Activated CD4-positive, alpha-beta T cell treated with anti-CD3 and anti-CD28 coated beads for 4 hours (primary cell): ENCODE measurements at regions not wholly inside any gene's neighbourhood (a gene's known extent, or its start where the extent isn't known, plus 50 kb on each side); places are given as distances from the start of the nearest gene placed in this dataset.

ENCODE experiments used
- DNase-seq, 2 donors: peaks; one replicate each; pipeline ENCODE4 v3.0.0-alpha.2; 2020

- DNase-seq = no peak
Observed at GRCh38 chr5:110134963-110135935, 445.5 kb downstream of the MAN2A1 start.

DNA sequence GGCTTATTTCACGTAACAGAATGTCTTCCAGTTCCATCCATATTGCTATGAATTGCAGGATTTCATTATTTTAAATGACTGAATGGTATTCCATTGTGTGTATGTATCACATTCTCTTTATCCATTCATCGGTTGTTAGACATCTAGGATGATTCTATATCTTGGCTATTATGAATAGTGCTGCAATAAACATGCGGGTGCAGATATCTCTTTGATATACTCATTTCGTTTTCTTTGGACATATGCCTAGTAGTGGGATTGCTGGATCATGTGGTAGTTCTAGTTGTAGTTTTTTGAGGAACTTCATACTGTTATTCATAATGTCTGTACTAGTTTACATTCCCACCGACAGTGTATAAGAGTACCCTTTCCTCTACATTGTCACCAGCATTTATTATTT is 460.5 kb downstream of the MAN2A1 start:
- no peak for DNase-seq

GRCh38 chr5:110159202-110159601 is 469.5 kb downstream of the MAN2A1 start:
- no peak for DNase-seq

GRCh38 chr5:110161162-110161561 is 471.4 kb downstream of the MAN2A1 start:
- no peak for DNase-seq

DNA sequence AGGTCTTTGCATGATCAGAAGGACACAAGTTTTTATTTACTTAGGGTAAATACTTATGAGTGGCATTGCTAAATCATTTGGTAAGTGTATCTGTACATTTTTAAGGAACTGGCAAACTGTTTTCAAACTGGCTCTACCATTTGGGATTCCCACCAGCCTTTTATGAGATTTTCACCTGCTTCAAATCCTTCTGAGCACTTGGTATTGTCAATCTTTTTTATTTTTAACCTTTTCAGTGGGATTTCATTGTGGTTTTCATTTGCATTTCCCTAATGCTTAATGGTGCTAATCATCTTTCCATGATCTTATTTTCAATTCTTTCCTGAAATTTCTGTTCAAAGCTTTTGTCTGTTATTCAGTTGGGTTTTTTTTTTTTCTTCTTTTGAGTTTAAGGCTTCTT is 475.6 kb downstream of the MAN2A1 start:
- no peak for DNase-seq

DNA sequence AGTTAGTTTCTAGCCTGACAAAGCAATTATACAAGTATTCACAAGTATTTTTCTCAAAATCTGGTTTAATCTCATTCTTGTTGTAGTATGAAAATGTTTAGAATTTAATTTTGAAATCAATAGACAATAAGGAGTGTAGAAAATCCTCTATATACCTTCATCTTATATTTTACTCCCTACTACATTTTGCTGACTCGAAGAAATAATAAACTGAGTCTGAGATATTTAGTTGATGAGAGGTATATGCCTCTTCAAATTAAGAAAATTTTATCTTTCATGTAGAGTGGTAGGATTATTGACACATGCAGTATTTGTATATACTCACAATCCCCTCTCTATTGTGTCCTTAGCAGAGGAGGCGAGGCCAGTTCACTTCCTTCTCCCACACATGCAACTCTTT is 477.7 kb downstream of the MAN2A1 start:
- no peak for DNase-seq

- no peak for DNase-seq
Observed at GRCh38 chr5:110169461-110169860, 479.7 kb downstream of the MAN2A1 start.

GRCh38 chr5:110177729-110178128 is 488.0 kb downstream of the MAN2A1 start:
- no peak for DNase-seq

- DNase-seq = no peak
Observed at GRCh38 chr5:110179321-110179720, 489.6 kb downstream of the MAN2A1 start.

DNA sequence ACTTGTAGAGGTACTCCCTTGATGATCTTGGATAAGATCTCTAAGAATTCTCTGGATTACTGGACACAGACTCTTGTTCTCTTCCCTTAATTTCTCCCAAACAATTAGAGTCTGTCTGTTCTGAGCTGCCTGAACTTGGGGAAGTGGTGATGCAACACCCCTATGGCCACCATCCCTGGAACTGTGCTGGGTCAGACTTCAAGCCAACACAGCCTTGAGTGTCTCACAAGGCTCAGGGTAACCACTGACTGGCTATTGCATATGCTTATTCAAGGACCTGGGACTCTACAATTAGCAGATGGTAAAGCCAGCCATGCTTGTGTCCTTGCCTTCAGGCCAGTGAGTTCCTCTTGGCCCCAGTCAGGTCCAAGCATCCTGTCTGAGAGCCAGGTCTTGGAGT is 504.5 kb downstream of the MAN2A1 start:
- no peak for DNase-seq

DNA sequence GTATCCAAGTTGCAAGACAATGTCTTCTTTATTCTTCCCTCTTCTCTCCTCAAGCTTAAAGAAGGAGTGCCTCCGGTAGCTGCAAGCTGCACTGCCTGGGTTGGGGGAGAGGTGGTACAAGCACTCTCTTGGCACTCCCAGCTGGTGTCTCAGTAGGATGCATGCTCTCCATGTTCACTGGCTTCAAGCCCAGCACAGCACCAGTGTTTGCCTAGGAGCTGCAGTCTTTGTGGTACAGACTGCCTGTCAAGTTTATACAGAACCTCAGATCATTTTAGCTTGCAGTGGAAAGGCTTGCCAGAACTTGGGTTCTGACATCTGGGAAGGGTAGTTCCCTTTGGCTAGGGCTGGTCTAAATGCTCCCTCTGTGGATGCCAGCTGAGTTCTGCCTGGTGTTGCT is 505.6 kb downstream of the MAN2A1 start:
- no peak for DNase-seq

DNA sequence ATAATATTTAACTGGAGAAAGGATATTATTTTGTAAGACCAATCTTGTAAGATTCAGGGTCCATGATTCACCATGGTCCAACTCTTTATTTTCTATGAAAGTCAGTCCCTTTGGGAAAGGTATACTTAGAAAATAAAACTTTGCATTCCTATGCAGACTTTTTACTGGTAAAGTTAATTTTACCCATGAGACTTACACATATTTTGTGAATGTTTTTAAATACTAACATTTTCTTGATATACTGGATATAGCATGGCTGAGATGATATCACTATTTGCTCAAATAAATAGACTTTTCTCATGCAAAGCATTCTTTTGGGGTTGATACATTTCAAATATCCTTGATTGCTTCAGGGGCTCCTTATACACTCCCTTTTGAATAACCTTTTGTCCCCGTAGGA is 512.1 kb downstream of the MAN2A1 start:
- no peak for DNase-seq

GRCh38 chr5:110203661-110204060 is 513.9 kb downstream of the MAN2A1 start:
- DNase-seq = no peak

DNA sequence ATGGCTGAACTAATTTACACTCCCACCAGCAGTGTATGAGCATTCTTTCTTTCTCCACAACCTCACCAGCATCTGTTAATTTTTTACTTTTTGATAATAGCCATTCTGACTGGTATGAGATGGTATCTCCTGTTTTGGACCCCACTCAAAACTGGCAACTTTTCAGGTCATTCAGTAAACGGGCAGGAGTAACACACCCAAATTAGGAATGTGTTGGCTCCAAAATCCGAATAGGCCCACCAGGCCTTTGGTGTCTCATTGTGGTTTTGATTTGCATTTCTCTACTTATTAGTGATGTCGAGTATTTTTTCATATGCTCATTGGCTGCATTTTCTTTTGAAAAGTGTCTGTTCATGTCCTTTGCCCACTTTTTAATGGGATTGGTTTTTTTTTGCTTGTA is 517.1 kb downstream of the TMEM232 start:
- no peak for DNase-seq

DNA sequence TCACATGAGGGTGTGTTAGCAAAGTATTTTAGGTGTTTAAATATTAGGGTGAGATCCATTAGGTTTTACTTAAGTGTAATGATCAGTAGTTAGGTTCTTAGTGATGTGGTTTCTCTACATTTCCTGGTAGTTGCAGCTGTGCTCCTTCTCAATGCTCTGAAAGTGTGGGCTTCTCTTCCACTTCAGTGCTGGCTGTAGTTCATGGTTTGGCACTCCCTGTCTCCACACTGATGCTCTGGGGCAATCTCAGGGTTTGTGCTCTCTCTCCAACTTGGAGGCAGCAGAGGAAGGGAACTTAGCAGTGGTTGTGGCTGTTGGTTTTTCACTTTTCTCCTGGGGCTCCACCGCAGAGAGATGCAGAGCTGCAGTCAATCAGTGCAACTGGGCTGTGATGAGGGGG is 507.5 kb downstream of the TMEM232 start:
- DNase-seq = no peak

DNA sequence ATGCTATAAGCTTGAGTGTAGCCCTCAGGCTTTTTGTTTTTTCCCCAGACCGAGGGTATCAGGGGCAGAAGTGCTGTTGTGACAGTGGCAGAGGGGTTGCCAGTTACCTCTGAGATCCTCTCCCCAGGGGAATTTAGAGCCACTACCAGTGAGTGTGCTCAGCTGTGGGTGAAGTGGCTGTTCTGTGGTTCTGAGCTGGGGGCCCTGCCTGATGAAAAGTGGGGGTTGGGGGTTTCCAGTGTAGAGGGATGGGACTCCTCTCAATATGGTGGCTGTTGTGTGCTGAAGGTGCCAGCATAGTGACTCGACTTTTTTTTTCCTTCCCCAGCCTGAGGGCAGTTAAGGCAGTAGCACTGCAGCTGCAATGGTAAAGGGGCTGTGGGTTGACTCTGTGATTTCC is 506.7 kb downstream of the TMEM232 start:
- no peak for DNase-seq

DNA sequence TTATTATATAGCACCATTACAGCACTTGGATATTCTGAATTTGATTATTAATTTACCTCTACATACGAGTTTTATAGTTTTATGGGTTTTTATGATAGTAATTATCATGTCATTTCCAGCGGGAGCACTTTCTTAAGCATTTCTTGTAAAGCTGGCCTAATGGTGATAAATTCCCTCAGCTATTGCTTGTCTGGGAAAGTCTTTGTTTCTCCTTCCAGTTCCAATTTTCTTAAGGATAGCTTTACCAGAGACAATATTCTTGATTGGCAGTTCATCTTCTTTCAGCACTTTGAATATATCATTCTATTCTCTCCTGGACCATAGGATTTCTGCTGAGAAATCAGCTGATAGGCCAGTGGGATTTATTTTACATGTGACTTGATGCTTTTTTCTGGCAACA is 505.4 kb downstream of the TMEM232 start:
- no peak for DNase-seq

DNA sequence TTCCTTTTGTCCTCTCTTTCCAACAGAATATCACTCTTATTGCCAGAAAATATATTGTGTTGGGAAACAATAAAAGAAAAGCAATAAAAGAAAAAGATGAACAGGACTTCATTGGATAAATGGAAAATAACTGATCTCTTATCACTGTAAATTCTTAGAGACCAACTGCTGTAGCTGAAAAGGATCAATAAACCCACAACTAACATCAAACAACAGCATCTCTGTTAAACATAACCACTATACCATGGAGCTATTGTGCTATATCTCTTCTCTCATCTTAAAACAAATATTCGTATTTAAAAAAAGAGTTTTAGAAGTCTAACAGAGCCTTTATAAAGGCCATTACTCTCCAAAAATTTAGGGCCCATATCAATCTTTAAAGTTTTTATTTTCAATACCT is 502.4 kb downstream of the TMEM232 start:
- DNase-seq = no peak

- no peak for DNase-seq
Observed at GRCh38 chr5:110225949-110226348, 500.5 kb downstream of the TMEM232 start.

DNA sequence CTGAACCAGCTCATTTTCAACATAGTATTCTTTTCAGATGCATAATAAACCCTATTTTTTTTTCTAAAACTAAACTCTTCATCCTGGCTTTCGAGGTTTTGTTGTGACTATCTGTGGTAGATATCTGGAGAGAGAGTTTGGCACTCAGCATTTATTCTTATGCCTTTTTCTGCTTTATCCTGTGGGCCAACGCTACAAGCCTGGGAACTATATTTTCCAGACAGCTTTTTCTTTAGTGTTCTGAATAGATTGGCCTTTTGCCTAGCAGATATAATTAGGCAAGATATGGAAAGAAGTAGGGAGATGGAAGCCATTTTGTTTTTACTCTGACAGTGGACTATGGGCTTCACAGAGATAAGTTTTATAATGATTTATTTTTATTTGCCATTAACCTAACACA is 486.7 kb downstream of the TMEM232 start:
- DNase-seq = no peak

DNA sequence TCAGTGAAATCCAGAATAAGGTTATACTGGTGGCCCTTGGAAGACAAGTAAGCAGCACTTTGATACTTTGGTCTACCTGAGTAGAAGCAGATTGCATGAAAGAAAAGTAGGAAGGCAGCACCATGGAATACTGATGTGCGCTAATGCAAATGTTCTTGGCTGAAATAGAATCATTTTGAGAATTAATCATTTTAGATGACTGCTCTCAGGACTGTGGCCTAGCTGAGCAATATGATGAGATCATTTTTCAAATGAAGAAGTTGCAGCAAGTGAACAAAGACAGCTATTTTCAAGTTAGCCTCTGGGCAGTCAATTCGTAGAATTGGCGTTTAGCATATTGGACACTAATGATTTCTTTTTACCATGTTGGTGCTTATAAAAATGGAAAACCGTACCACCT is 483.5 kb downstream of the TMEM232 start:
- no peak for DNase-seq

GRCh38 chr5:110248921-110249320 is 477.6 kb downstream of the TMEM232 start:
- no peak for DNase-seq

DNA sequence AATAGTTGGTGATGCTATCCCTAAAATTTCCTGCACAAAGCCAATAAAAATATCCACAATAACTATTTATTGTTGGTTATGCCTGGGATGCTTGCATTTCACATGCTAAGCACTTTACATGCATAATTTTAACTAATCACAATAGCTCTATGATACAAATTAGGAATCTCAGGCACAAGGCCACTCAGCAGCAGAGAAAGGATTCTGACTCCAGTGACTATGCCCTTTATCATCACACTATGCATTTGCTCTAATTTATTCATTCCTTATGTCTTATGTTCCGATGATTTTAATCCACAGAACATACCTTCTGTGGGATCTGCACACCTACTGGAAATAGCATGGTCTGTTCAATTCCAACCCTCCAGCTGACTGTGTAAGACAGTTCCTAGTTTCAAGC is 476.1 kb downstream of the TMEM232 start:
- no peak for DNase-seq

DNA sequence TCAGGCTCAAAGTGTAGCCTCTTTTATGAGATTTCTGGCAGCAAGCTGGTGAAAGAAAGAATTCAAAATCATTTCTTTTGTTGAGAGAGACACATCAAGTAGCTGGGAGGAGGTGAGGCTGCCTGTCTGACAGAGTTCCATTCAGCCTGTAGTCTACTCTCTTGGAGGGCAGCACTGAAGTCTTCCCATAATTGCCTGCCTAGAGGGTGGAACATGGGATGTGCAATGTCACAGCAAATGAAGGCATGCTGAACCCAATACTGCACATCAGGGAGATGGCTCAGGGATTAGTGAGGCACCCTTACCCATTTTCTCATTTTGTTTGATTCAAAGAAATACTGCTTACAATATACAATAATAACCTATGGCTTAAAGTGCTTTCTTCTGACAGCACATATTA is 475.7 kb downstream of the TMEM232 start:
- no peak for DNase-seq

DNA sequence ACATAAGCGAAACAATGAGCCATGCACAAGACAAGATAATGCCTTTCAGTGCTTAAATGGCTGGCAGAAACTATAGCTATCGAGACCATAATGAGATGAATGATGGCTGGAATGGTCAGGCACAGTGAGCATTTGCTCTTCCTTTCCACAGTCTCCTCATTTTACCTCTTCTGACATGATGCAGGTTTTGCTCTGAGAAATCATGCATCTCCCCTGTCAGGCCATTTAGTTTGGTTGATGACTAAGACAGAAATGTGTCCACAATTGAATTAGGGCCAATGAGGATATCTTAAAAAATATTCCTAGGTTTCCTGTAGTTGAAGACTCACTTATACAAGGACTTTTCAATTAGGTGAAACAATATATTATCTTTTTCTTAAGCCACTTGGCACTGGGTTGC is 475.1 kb downstream of the TMEM232 start:
- no peak for DNase-seq
